GM13977 (cell line): ENCODE measurements at regions not wholly inside any gene's neighbourhood (a gene's known extent, or its start where the extent isn't known, plus 50 kb on each side); places are given as distances from the start of the nearest gene placed in this dataset.
"Not testable (repeated sequence)": the region's sequence is repeated elsewhere in the genome, so short reads cannot be mapped to it uniquely, and the experiment has no call there.

Source experiments
- DNase-seq: peaks from one replicate; pipeline ENCODE4 v3.0.0; 2012; ENCODE audit warnings: low spot score
- in situ Hi-C: fragments of 300-500 bp; cut with MboI; formaldehyde crosslinking; loops from one replicate; pipeline ENCODE4 v1.12.0; 2022; ENCODE audit warnings: low sequenced_read_pairs, low pct_unique_long_range_greater_than_20kb, mixed read lengths, inconsistent platforms; ENCODE audit not compliant: unreplicated experiment
- TF ChIP-seq, protein P1 (sequence below): IDR thresholded peaks from 2 replicates; pipeline ENCODE4 v1.5.1; 2012; ENCODE audit warnings: mild to moderate bottlenecking, control low read depth; ENCODE audit not compliant: insufficient read depth; ENCODE audit errors: extremely low read depth, missing control alignments

DNA sequence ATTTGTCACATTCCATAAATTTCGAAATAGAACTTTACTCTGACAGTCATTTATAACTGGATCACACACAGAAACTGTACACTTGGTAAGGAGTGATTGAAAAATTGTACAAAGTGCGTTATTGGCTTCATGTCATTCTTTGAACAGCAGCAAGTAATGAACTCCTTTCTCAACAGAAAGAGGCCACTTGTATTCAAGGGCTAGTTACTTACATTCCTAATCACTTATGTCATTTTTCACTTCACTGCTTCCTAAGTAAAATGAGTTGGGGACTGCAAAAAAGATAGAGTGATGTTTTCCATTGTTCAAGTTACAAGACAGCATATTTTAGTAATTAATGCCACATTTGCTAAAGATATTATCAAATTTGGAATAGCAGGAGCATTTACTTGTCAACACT lies 893.2 kb downstream of the DTWD2 start:
- in situ Hi-C loops, result no loop called here
- TF ChIP-seq, protein P1, sequence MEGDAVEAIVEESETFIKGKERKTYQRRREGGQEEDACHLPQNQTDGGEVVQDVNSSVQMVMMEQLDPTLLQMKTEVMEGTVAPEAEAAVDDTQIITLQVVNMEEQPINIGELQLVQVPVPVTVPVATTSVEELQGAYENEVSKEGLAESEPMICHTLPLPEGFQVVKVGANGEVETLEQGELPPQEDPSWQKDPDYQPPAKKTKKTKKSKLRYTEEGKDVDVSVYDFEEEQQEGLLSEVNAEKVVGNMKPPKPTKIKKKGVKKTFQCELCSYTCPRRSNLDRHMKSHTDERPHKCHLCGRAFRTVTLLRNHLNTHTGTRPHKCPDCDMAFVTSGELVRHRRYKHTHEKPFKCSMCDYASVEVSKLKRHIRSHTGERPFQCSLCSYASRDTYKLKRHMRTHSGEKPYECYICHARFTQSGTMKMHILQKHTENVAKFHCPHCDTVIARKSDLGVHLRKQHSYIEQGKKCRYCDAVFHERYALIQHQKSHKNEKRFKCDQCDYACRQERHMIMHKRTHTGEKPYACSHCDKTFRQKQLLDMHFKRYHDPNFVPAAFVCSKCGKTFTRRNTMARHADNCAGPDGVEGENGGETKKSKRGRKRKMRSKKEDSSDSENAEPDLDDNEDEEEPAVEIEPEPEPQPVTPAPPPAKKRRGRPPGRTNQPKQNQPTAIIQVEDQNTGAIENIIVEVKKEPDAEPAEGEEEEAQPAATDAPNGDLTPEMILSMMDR, result no peak
- no peak for DNase-seq

DNA sequence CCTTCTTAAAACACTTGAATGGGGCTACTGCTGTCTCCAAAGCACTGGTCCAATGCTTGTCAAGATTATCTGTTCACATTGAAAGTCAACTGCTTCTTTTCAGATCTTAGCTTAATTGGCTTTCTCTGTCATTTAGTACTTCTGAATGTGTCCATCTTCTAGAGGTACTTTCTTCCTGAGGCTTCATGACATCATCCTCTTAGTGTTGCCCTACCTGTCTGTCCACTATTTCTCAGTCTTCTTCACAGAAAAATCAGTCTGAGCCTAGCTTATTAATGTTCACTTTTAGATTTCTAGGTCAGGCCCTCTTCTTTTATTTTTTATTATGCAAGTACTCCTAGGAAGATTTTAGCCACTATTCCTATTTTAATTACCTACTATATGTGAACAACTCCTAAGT lies 899.9 kb downstream of the DTWD2 start:
- TF ChIP-seq, protein P1, result no peak
- in situ Hi-C loops, result no loop called here
- DNase-seq, result no peak

DNA sequence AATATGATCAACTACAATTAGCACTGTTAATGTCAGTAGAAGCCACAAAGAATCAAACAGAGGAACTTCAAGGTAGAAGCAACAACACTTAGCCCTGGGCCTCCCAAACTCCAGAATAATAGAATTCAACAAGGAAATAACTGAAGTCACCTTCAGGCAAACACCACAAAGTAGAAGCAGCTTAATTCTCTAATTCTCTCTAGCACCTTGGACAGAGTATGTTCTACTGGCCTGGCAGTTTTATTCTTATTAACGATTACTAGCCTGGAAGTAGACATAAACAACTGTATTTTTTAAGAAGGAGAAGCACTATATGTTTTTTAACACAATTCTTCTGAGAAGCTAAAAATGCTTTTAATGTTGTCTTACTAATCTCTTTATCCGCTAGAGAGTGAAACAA lies 911.9 kb downstream of the DTWD2 start:
- DNase-seq, result no peak
- in situ Hi-C loops, result no loop called here
- TF ChIP-seq, protein P1, result no peak

DNA sequence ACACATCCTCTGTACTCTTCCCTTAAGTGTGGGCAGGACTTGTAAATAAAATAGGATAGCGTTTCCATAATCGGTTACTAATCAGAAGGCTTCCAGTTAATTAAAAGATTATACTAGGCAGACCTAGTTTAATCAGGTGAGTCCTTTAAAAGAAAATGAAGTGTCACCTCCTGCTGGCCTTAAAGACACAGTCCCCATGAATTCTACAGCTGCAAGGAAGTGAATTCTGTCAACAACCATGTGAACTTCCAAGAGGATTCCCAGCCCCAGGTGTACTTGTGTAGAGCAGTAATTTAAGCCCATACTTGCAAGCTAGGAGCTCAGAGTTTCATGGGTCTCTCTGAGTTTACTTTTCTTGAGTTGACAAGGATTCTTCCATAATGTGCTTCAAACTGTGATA lies 918.3 kb downstream of the DTWD2 start:
- no peak for DNase-seq
- in situ Hi-C loops, result no loop called here
- TF ChIP-seq, protein P1, result no peak

DNA sequence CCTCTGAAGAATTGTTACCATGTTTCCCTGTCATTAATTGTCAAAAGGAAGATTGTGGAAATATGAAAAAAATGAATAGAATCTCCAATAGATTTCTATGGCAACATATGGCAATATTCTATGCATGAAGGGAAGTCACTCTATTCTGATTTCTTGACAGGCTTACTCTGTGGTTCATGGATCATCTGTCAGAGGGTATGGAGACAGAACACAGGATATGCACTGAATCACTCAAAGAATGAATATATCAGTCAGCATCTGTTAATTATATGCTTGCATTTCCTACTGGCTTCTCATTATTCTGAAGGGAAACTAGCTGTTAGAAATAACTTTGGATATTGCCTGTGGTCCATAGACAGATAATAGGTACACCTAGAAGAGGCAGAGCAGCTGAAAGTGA lies 918.9 kb downstream of the DTWD2 start:
- in situ Hi-C loops, result no loop called here
- TF ChIP-seq, protein P1, result no peak
- DNase-seq, result no peak

DNA sequence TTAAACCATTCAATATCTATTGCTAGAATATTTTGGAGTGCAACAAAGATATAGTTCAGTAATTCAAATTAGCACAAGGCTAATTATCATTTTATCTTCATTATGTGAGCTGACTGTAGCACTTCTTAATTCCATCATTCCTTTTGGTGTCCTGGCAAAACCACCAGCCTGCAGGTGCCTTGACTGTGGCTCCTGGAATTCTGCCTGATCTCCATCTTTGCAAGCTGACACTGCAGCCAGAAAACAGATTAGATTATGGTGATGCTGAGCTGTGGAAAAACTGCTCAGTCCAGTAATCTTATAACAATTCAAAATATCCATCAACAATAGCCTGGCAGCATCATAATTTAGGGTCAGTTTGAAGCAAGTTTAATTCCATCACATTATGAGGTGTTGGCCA lies 919.5 kb downstream of the DTWD2 start:
- in situ Hi-C loops, result no loop called here
- no peak for DNase-seq
- TF ChIP-seq, protein P1, result no peak

DNA sequence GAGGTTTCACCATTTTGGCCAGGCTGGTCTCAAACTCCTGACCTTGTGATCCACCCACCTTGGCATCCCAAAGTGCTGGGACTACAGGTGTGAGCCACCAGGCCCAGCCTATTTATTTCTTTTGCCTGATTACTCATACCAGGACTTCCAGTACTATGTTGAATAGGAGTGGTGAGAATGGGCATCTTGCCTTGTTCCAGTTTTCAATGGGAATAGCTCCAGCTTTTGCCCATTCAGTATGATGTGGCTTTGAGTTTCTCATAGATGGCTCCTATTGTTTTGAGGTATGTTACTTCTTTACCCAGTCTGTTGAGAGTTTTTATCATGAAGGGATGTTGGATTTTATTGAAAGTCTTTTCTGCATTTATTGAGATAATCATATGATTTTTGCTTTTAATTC lies 924.5 kb downstream of the DTWD2 start:
- in situ Hi-C loops, DNase-seq: not testable (repeated sequence)
